Neuronal stem cell (in vitro differentiated cells): ENCODE measurements at regions not wholly inside any gene's neighbourhood (a gene's known extent, or its start where the extent isn't known, plus 50 kb on each side); places are given as distances from the start of the nearest gene placed in this dataset.
"Not testable (repeated sequence)": the region's sequence is repeated elsewhere in the genome, so short reads cannot be mapped to it uniquely, and the experiment has no call there.

Experiments
- DNase-seq: peaks from one replicate; pipeline ENCODE4 v3.0.0-alpha.2; 2013; ENCODE audit warnings: low spot score
- H2AFZ ChIP-seq: one replicate; pipeline ENCODE4 v1.6.1; 2013; ENCODE audit warnings: mild to moderate bottlenecking, low read length, inconsistent platforms
- H2AK5ac ChIP-seq: 2 replicates; pipeline ENCODE4 v1.6.1; 2013; ENCODE audit warnings: low read depth, mild to moderate bottlenecking, inconsistent platforms, low read length, moderate library complexity, mixed read lengths
- H2BK120ac ChIP-seq: 2 replicates; pipeline ENCODE4 v1.6.1; 2013; ENCODE audit warnings: low read depth, mild to moderate bottlenecking, inconsistent platforms, low read length, moderate library complexity, mixed read lengths
- H2BK12ac ChIP-seq: one replicate; pipeline ENCODE4 v1.6.1; 2013; ENCODE audit warnings: low read length, inconsistent platforms
- H2BK15ac ChIP-seq: 2 replicates; pipeline ENCODE4 v1.6.1; 2013; ENCODE audit warnings: mild to moderate bottlenecking, low read length, inconsistent platforms, mixed read lengths
- H2BK5ac ChIP-seq: one replicate; pipeline ENCODE4 v1.6.1; 2013; ENCODE audit warnings: inconsistent platforms, mild to moderate bottlenecking, low read length, moderate library complexity
- H3K14ac ChIP-seq: one replicate; pipeline ENCODE4 v1.6.1; 2013; ENCODE audit warnings: low read length, inconsistent platforms
- H3K18ac ChIP-seq: 2 replicates; pipeline ENCODE4 v1.6.1; 2013; ENCODE audit warnings: low read length, inconsistent platforms
- H3K23ac ChIP-seq: 2 replicates; pipeline ENCODE4 v1.6.1; 2013; ENCODE audit warnings: low read depth, mild to moderate bottlenecking, mixed read lengths, low read length, inconsistent platforms; ENCODE audit not compliant: poor library complexity
- H3K27ac ChIP-seq: replicated peaks from 3 replicates; pipeline ENCODE4 v1.5.1; 2013; ENCODE audit warnings: low read length, inconsistent platforms
- H3K27me3 ChIP-seq, 3 experiments: 2 replicates each; pipeline ENCODE4 v1.6.1; 2013; ENCODE audit warnings: low read length in 3 of 3, mild to moderate bottlenecking in 2 of 3, inconsistent platforms in 1 of 3, low read depth in 1 of 3, mixed read lengths in 1 of 3, moderate library complexity in 1 of 3; ENCODE audit not compliant: control insufficient read depth in 3 of 3, insufficient read depth in 3 of 3
- H3K36me3 ChIP-seq, 2 donors: replicated peaks in 1 of 2; 2 replicates each; pipeline ENCODE4 v1.6.1; 2013; ENCODE audit warnings: low read length in 2 of 2; ENCODE audit not compliant: control insufficient read depth in 2 of 2, insufficient read depth in 2 of 2
- H3K4ac ChIP-seq: 2 replicates; pipeline ENCODE4 v1.6.1; 2013; ENCODE audit warnings: inconsistent platforms, mild to moderate bottlenecking, low read length, moderate library complexity
- H3K4me1 ChIP-seq, 2 donors: 1 replicate in 1 of 2; 2 replicates in 1 of 2; pipeline ENCODE4 v1.6.1; 2013; ENCODE audit warnings: low read length in 2 of 2, low read depth in 1 of 2; ENCODE audit not compliant: control insufficient read depth in 2 of 2, insufficient read depth in 1 of 2
- H3K4me2 ChIP-seq: one replicate; pipeline ENCODE4 v1.6.1; 2013; ENCODE audit warnings: mild to moderate bottlenecking, low read length, inconsistent platforms; ENCODE audit not compliant: insufficient read depth, poor library complexity, severe bottlenecking
- H3K4me3 ChIP-seq, 2 donors: 2 replicates each; pipeline ENCODE4 v1.5.1; 2013; ENCODE audit warnings: low read length in 2 of 2, mild to moderate bottlenecking in 2 of 2, inconsistent platforms in 1 of 2, moderate library complexity in 1 of 2
- H3K79me1 ChIP-seq: one replicate; pipeline ENCODE4 v1.6.1; 2013; ENCODE audit warnings: low read depth, mild to moderate bottlenecking, inconsistent platforms, low read length, moderate library complexity
- H3K9ac ChIP-seq: one replicate; pipeline ENCODE4 v1.6.1; 2013; ENCODE audit warnings: mild to moderate bottlenecking, low read depth, low read length, inconsistent platforms; ENCODE audit not compliant: poor library complexity
- H3K9me3 ChIP-seq, 2 donors: replicated peaks in 1 of 2; 2 replicates each; pipeline versions ENCODE3 to v1.6.1; 2013; ENCODE audit warnings: low read length in 2 of 2, mild to moderate bottlenecking in 2 of 2, inconsistent platforms in 1 of 2, low read depth in 1 of 2, mixed read lengths in 1 of 2, moderate library complexity in 1 of 2; ENCODE audit not compliant: control insufficient read depth in 2 of 2, insufficient read depth in 1 of 2
- H4K8ac ChIP-seq: one replicate; pipeline ENCODE4 v1.6.1; 2013; ENCODE audit warnings: low read depth, mild to moderate bottlenecking, inconsistent platforms, low read length, moderate library complexity
- H4K91ac ChIP-seq: one replicate; pipeline ENCODE4 v1.6.1; 2013; ENCODE audit warnings: low read length, low read depth, mild to moderate bottlenecking, inconsistent platforms; ENCODE audit not compliant: poor library complexity
- WGBS, 2 donors: extraction: QIAGEN DNeasy Blood & Tissue Kit; methylation state at CpG; one replicate each; pipeline ENCODE4 v1.1.7; 2013; ENCODE audit warnings: missing lambda C conversion rate in 2 of 2, mixed read lengths in 1 of 2; ENCODE audit not compliant: insufficient read length in 2 of 2, insufficient replicate concordance in 1 of 2; ENCODE audit errors: extremely low coverage in 2 of 2; 5-methylcytosine and 5-hydroxymethylcytosine counted together

GRCh38 chr10:46171661-46172060 lies 115.1 kb upstream of the ANTXRL start:
- no peaks in the 10 kb centered on the region for H3K36me3 ChIP-seq
- H3K27ac ChIP-seq = no peak overlapping the region
- no peak overlapping the region for H2BK5ac ChIP-seq
- H4K8ac ChIP-seq = no peak overlapping the region
- no peak overlapping the region for H2AK5ac ChIP-seq
- no peak overlapping the region for H2BK12ac ChIP-seq
- no peak overlapping the region for H3K4me2 ChIP-seq
- H2AFZ ChIP-seq = no peak overlapping the region
- no peak overlapping the region for H2BK120ac ChIP-seq
- H3K4me3 ChIP-seq = no peak overlapping the region
- no peak overlapping the region for H3K23ac ChIP-seq
- no peak overlapping the region for H3K9ac ChIP-seq
- H3K4ac ChIP-seq = no peak overlapping the region
- no peak overlapping the region for H4K91ac ChIP-seq
- no peak overlapping the region for H3K14ac ChIP-seq
- no peaks in the 10 kb centered on the region for H3K79me1 ChIP-seq
- no peaks in the 10 kb centered on the region for H3K27me3 ChIP-seq
- no CpG with 5 or more reads among the region's 3 CpGs for WGBS, 2 donors
- no peaks in the 10 kb centered on the region for H3K9me3 ChIP-seq
- H2BK15ac ChIP-seq = no peak overlapping the region
- no peak for DNase-seq
- H3K4me1 ChIP-seq = no peaks in the 10 kb centered on the region
- H3K18ac ChIP-seq = no peak overlapping the region

DNA sequence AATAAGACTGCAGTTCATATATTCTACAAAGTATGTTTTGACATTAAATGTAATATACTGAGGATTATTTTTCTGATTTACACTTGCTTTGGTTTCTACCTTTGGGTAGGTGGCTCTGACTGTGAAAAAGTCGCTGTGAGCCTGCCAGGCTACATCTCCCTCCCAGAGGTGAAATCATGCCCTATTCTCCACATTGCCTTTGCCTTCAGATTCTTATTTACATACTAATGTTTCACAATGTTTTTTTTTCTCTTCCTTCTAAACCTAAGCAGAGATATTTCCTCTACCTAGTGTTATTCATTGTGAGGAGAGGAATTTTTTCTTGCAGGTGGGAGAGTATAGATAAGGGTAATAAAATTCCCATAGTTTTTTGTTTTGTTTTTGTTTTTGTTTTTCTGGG lies 111.5 kb upstream of the ANTXRL start:
- Histone ChIP-seq H3K4ac (no peak overlapping the region), H2BK15ac (no peak overlapping the region), H4K91ac (no peak overlapping the region), H3K4me3 (no peak overlapping the region), H4K8ac (no peak overlapping the region), H3K79me1 (no peaks in the 10 kb centered on the region), H3K4me1 (no peaks in the 10 kb centered on the region), H2BK5ac (no peak overlapping the region), H3K9ac (no peak overlapping the region), H3K27ac (no peak overlapping the region), H3K9me3 (no peaks in the 10 kb centered on the region), H3K27me3 (no peaks in the 10 kb centered on the region), H2AFZ (no peak overlapping the region), H2BK120ac (no peak overlapping the region), H2BK12ac (no peak overlapping the region), H3K4me2 (no peak overlapping the region), H2AK5ac (no peak overlapping the region), H3K14ac (no peak overlapping the region), H3K18ac (no peak overlapping the region), H3K36me3 (no peaks in the 10 kb centered on the region), H3K23ac (no peak overlapping the region)
- DNase-seq = no peak
- no CpG with 5 or more reads among the region's 1 CpG for WGBS, 2 donors

GRCh38 chr10:46175831-46176230 lies 111.0 kb upstream of the ANTXRL start:
- Histone ChIP-seq H3K18ac (no peak overlapping the region), H2BK5ac (no peak overlapping the region), H4K8ac (no peak overlapping the region), H3K4ac (no peak overlapping the region), H3K23ac (no peak overlapping the region), H2AFZ (no peak overlapping the region), H3K9me3 (no peaks in the 10 kb centered on the region), H3K4me3 (no peak overlapping the region), H3K79me1 (no peaks in the 10 kb centered on the region), H2BK12ac (no peak overlapping the region), H3K14ac (no peak overlapping the region), H2BK120ac (no peak overlapping the region), H3K9ac (no peak overlapping the region), H3K4me2 (no peak overlapping the region), H2BK15ac (no peak overlapping the region), H3K4me1 (no peaks in the 10 kb centered on the region), H3K36me3 (no peaks in the 10 kb centered on the region), H3K27me3 (no peaks in the 10 kb centered on the region), H3K27ac (no peak overlapping the region), H2AK5ac (no peak overlapping the region), H4K91ac (no peak overlapping the region)
- no peak for DNase-seq

DNA sequence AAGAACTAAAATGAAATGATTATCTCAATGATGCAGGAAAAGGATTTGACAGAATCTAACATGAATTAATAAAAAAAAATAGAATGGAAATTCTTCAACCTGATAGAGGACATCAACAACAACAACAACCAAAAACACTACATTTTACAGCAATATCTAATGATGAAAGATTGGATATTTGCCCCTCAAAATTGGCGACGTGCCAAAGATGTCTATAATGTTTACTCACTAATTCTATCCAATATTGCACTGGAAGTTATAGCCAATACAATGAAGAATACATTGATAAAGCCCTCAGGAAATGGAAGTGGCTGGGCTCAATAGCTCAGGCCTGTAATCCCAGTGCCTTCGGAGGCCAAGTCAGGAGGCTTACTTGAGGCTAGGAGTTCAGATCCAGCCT lies 99.4 kb upstream of the ANTXRL start:
- not testable (repeated sequence) for H2BK5ac ChIP-seq, H3K4me1 ChIP-seq, H4K91ac ChIP-seq, H3K14ac ChIP-seq, H2AFZ ChIP-seq, H3K27me3 ChIP-seq, H2BK12ac ChIP-seq, H3K27ac ChIP-seq, H3K9me3 ChIP-seq, H3K23ac ChIP-seq, H4K8ac ChIP-seq, H3K79me1 ChIP-seq, H3K9ac ChIP-seq, H3K4ac ChIP-seq, H3K4me2 ChIP-seq, H3K18ac ChIP-seq, H2BK120ac ChIP-seq, H2AK5ac ChIP-seq, H3K4me3 ChIP-seq, DNase-seq, H3K36me3 ChIP-seq, H2BK15ac ChIP-seq
- no CpG with 5 or more reads among the region's 3 CpGs for WGBS, 2 donors
